ENCODE measurements at regions not wholly inside any gene's neighbourhood (a gene's known extent, or its start where the extent isn't known, plus 50 kb on each side); places are given as distances from the start of the nearest gene placed in this dataset.

DNA sequence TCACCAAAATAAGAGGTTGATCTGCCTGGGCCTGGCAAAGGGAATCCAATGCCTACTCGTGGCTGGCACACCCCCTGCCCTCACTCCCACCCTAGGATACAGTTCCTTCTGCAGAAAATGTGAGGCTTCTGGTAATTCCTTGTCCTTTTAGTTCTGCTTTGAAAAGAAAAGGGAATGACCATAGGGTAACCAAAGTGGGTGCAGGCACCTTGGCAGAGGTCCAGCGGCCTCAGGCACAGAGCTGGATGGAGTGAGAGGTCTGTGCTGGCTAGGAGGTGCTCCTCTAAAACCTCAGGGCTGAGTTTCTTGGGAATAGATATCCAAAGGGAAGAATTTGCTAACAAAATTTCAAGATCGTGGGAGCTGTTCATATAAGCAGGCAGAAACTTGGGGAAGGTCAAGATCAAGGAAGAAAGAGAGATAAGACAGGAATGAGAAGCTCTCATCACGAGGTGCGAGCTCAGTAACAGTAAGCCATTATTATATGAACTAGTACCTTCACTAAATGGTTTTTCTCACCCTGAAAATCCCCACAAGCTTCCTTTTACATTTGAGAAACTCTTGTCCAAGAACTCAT, 293.1 kb upstream of the LYPLAL1 start:
- Histone ChIP-seq H3F3A (ENCODE audit: insufficient read depth, low read length) (no peaks in the 10 kb centered on the region), H4K20me1 (ENCODE audit: insufficient read depth, low read length) (no peaks in the 10 kb centered on the region), H3K27ac (ENCODE audit: low read length) (no peak overlapping the region), H2AFZ (ENCODE audit: low read length) (no peak overlapping the region), H3K9ac (ENCODE audit: low read length) (no peak overlapping the region), H3K79me2 (ENCODE audit: low read length) (no peaks in the 10 kb centered on the region), H3K4me2 (ENCODE audit: low read depth, low read length) (no peak overlapping the region), H3K36me3 (replicated peaks; ENCODE audit: insufficient read depth, low read length) (no peaks in the 10 kb centered on the region), H3K27me3 (replicated peaks; ENCODE audit: insufficient read depth, low read length) (no peaks in the 10 kb centered on the region), H3K9me2 (replicated peaks; ENCODE audit: insufficient read depth, low read length) (no peaks in the 10 kb centered on the region), H3K9me3 (replicated peaks; ENCODE audit: insufficient read depth, low read length) (no peaks in the 10 kb centered on the region), H3K4me3 (ENCODE audit: low read length) (no peak overlapping the region), H3K4me1 (ENCODE audit: low read length) (no peaks in the 10 kb centered on the region)
- TF ChIP-seq, protein P1, sequence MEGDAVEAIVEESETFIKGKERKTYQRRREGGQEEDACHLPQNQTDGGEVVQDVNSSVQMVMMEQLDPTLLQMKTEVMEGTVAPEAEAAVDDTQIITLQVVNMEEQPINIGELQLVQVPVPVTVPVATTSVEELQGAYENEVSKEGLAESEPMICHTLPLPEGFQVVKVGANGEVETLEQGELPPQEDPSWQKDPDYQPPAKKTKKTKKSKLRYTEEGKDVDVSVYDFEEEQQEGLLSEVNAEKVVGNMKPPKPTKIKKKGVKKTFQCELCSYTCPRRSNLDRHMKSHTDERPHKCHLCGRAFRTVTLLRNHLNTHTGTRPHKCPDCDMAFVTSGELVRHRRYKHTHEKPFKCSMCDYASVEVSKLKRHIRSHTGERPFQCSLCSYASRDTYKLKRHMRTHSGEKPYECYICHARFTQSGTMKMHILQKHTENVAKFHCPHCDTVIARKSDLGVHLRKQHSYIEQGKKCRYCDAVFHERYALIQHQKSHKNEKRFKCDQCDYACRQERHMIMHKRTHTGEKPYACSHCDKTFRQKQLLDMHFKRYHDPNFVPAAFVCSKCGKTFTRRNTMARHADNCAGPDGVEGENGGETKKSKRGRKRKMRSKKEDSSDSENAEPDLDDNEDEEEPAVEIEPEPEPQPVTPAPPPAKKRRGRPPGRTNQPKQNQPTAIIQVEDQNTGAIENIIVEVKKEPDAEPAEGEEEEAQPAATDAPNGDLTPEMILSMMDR (IDR thresholded peaks at IDR 0.05; ENCODE audit: low read length) = no peak
- TF ChIP-seq EZH2 (optimal IDR thresholded peaks at IDR 0.05; ENCODE audit: low read depth, low read length) (no peak), EZH2phosphoT487 (IDR thresholded peaks at IDR 0.05; ENCODE audit: low read length) (no peak)
- DNase-seq = no peak

DNA sequence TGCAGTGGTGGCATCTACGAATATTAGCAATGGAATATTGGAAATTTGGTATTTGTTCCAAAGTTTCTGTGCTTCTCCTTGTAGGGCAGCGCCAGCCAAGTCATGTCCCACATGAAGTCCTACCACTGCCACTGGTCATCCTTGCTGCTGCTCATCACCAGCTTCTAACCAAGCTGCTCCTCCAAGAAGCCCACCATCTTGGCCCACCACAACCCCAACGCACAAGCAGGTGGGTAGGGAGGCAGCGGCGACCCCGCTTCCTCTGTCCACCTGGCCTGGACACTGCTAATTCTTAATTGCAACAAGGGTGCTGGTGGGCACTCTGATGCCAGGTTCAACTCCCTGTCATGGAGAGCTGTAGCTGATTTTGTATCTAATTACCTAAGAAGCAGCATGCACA, 291.2 kb upstream of the LYPLAL1 start:
- Histone ChIP-seq H2AFZ (ENCODE audit: low read length) (no peak overlapping the region), H4K20me1 (ENCODE audit: insufficient read depth, low read length) (no peaks in the 10 kb centered on the region), H3K9me3 (replicated peaks; ENCODE audit: insufficient read depth, low read length) (no peaks in the 10 kb centered on the region), H3K4me3 (ENCODE audit: low read length) (no peak overlapping the region), H3K79me2 (ENCODE audit: low read length) (no peaks in the 10 kb centered on the region), H3K9ac (ENCODE audit: low read length) (no peak overlapping the region), H3K4me1 (ENCODE audit: low read length) (no peaks in the 10 kb centered on the region), H3K9me2 (replicated peaks; ENCODE audit: insufficient read depth, low read length) (no peaks in the 10 kb centered on the region), H3K36me3 (replicated peaks; ENCODE audit: insufficient read depth, low read length) (no peaks in the 10 kb centered on the region), H3K27me3 (replicated peaks; ENCODE audit: insufficient read depth, low read length) (no peaks in the 10 kb centered on the region), H3K27ac (ENCODE audit: low read length) (no peak overlapping the region), H3F3A (ENCODE audit: insufficient read depth, low read length) (no peaks in the 10 kb centered on the region), H3K4me2 (ENCODE audit: low read depth, low read length) (no peak overlapping the region)
- no peak for DNase-seq
- TF ChIP-seq EZH2 (optimal IDR thresholded peaks at IDR 0.05; ENCODE audit: low read depth, low read length) (no peak), EZH2phosphoT487 (IDR thresholded peaks at IDR 0.05; ENCODE audit: low read length) (no peak)
- TF ChIP-seq, protein P1 (IDR thresholded peaks at IDR 0.05; ENCODE audit: low read length) = no peak

DNA sequence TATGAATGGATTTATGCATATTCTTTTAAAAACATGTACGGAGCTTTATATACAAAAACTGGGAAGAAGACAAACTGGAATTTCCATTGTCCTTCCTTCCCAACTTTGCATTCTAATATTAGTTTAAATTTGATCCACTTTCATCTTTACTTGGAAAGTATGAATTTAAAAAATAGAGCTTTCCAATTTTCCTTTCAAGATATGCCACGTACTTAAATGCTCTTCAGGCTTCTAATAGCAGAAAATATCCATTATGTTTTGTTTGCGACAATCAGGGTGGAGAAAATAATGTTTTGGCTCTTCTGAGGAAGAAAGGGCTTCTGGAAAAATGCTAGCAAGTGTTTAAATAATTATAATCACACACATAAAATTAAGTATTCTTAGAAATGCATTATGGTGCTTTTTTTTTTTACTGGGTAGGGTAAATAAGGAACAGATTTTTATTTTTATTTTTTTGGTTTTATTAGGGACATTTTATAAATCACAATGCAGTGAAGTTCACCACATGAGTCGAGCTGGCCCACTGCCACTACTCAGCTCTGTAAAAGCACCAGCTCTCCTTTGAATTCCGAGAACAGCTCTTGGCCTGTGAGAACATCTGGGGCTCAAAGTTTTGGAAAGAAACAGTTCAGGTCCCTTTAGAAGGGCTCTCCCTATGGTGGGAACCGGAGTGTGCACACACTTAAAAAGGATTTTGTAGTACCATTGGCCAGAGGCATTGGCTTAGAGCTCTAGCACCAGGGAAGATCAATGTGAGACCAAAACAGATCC, 287.4 kb upstream of the LYPLAL1 start:
- no peak overlapping the region for H3K9ac ChIP-seq (ENCODE audit: low read length)
- no peaks in the 10 kb centered on the region for H3K9me2 ChIP-seq (replicated peaks; ENCODE audit: insufficient read depth, low read length)
- no peaks in the 10 kb centered on the region for H3K79me2 ChIP-seq (ENCODE audit: low read length)
- H3F3A ChIP-seq (ENCODE audit: insufficient read depth, low read length) = no peaks in the 10 kb centered on the region
- no peaks in the 10 kb centered on the region for H3K9me3 ChIP-seq (replicated peaks; ENCODE audit: insufficient read depth, low read length)
- no peak overlapping the region for H3K4me2 ChIP-seq (ENCODE audit: low read depth, low read length)
- H2AFZ ChIP-seq (ENCODE audit: low read length) = no peak overlapping the region
- no peak overlapping the region for H3K4me3 ChIP-seq (ENCODE audit: low read length)
- no peaks in the 10 kb centered on the region for H4K20me1 ChIP-seq (ENCODE audit: insufficient read depth, low read length)
- H3K4me1 ChIP-seq (ENCODE audit: low read length) = no peaks in the 10 kb centered on the region
- no peaks in the 10 kb centered on the region for H3K36me3 ChIP-seq (replicated peaks; ENCODE audit: insufficient read depth, low read length)
- no peaks in the 10 kb centered on the region for H3K27me3 ChIP-seq (replicated peaks; ENCODE audit: insufficient read depth, low read length)
- DNase-seq = no peak
- TF ChIP-seq EZH2phosphoT487 (IDR thresholded peaks at IDR 0.05; ENCODE audit: low read length) (no peak), EZH2 (optimal IDR thresholded peaks at IDR 0.05; ENCODE audit: low read depth, low read length) (no peak)
- TF ChIP-seq, protein P1 (IDR thresholded peaks at IDR 0.05; ENCODE audit: low read length) = no peak
- H3K27ac ChIP-seq (ENCODE audit: low read length) = no peak overlapping the region

Data from MM.1S (cell line).